ENCODE measurements at regions not wholly inside any gene's neighbourhood (a gene's known extent, or its start where the extent isn't known, plus 50 kb on each side); places are given as distances from the start of the nearest gene placed in this dataset.
A peak's percentile ranks its signal among the peaks of the same experiment; 100 is the strongest.

- no peak for DNase-seq
- ATAC-seq = no peak
- intact Hi-C loops (cut with DNase I, micrococcal nuclease) = no loop called here
Measured at GRCh38 chr6:14031516-14031915, 86.1 kb upstream of the CD83 start.

GRCh38 chr6:14035071-14035847, 82.3 kb upstream of the CD83 start:
- intact Hi-C loops (cut with DNase I, micrococcal nuclease) = no loop called here
- DNase-seq (no peak), ATAC-seq (no peak)

- DNase-seq = no peak
- intact Hi-C loops (cut with DNase I, micrococcal nuclease) = no loop called here
- no peak for ATAC-seq
Measured at GRCh38 chr6:14035874-14036273, 81.7 kb upstream of the CD83 start.

- intact Hi-C loops (cut with DNase I, micrococcal nuclease) = no loop called here
- no peak for DNase-seq
- no peak for ATAC-seq
Measured at GRCh38 chr6:14036911-14037310, 80.7 kb upstream of the CD83 start.

GRCh38 chr6:14037402-14038277, 79.9 kb upstream of the CD83 start:
- no peak for ATAC-seq
- no peak for DNase-seq
- intact Hi-C loops (cut with DNase I, micrococcal nuclease) = no loop called here

GRCh38 chr6:14038467-14039437, 78.8 kb upstream of the CD83 start:
- intact Hi-C loops (cut with DNase I, micrococcal nuclease) = no loop called here
- DNase-seq (no peak), ATAC-seq (no peak)

- ATAC-seq = no peak
Measured at GRCh38 chr6:14040042-14040441, 77.5 kb upstream of the CD83 start.

GRCh38 chr6:14046476-14047068, 71.0 kb upstream of the CD83 start:
- intact Hi-C loops (cut with DNase I, micrococcal nuclease) = no loop called here
- peak in 1 of 2 donors; percentile 42 for DNase-seq
- ATAC-seq = peak; percentile 81

More at GRCh38 chr6:14040042-14040441, 77.5 kb upstream of the CD83 start:
- DNase-seq = no peak
- intact Hi-C loops (cut with DNase I, micrococcal nuclease) = no loop called here

- intact Hi-C loops (cut with DNase I, micrococcal nuclease) = no loop called here
- ATAC-seq = no peak
Measured at GRCh38 chr6:14047151-14047740, 70.3 kb upstream of the CD83 start.

GRCh38 chr6:14048837-14049236, 68.7 kb upstream of the CD83 start:
- intact Hi-C loops (cut with DNase I, micrococcal nuclease) = no loop called here
- DNase-seq (no peak), ATAC-seq (no peak)

More at GRCh38 chr6:14047151-14047740, 70.3 kb upstream of the CD83 start:
- DNase-seq = no peak

GRCh38 chr6:14051355-14051754, 66.2 kb upstream of the CD83 start:
- ATAC-seq (no peak), DNase-seq (no peak)
- intact Hi-C loops (cut with DNase I, micrococcal nuclease) = no loop called here

- DNase-seq (no peak), ATAC-seq (no peak)
- intact Hi-C loops (cut with DNase I, micrococcal nuclease) = no loop called here
Measured at GRCh38 chr6:14053811-14054210, 63.8 kb upstream of the CD83 start.

GRCh38 chr6:14055541-14055940, 62.0 kb upstream of the CD83 start:
- no peak for DNase-seq
- no peak for ATAC-seq
- intact Hi-C loops (cut with DNase I, micrococcal nuclease) = no loop called here

GRCh38 chr6:14058029-14058695, 59.4 kb upstream of the CD83 start:
- no peak for DNase-seq
- ATAC-seq = no peak
- intact Hi-C loops (cut with DNase I, micrococcal nuclease) = no loop called here

- DNase-seq (no peak), ATAC-seq (no peak)
- intact Hi-C loops (cut with DNase I, micrococcal nuclease) = no loop called here
Measured at GRCh38 chr6:14058735-14059134, 58.8 kb upstream of the CD83 start.

- DNase-seq (peak in 1 of 2 donors; percentile 17), ATAC-seq (no peak)
- intact Hi-C loops (cut with DNase I, micrococcal nuclease) = loop anchor here in 1 of 2 donors (10.0 kb wide), 1 partner anchor 265 kb away; no protein-coding TSS in a partner anchor
Measured at GRCh38 chr6:14059791-14060436, 57.7 kb upstream of the CD83 start.

GRCh38 chr6:14060971-14061370, 56.6 kb upstream of the CD83 start:
- intact Hi-C loops (cut with DNase I, micrococcal nuclease) = loop anchor here in 1 of 2 donors (10.0 kb wide), 1 partner anchor 266 kb away; no protein-coding TSS in a partner anchor
- ATAC-seq (no peak), DNase-seq (no peak)

All from left colon (tissue), 2 donors.